ENCODE measurements at regions not wholly inside any gene's neighbourhood (a gene's known extent, or its start where the extent isn't known, plus 50 kb on each side); places are given as distances from the start of the nearest gene placed in this dataset.

GRCh38 chr11:42526426-42526825 is 785.4 kb upstream of the API5 start:
- TF ChIP-seq CTCF (IDR thresholded peaks at IDR 0.05) (no peak), POLR2A (IDR thresholded peaks at IDR 0.05) (no peak)
